ENCODE measurements at regions not wholly inside any gene's neighbourhood (a gene's known extent, or its start where the extent isn't known, plus 50 kb on each side); places are given as distances from the start of the nearest gene placed in this dataset.

GRCh38 chr20:47872341-47872740, 87.1 kb upstream of the SULF2 start:
- no peak overlapping the region for H3K4me3 Mint-ChIP-seq
- H3K27me3 Mint-ChIP-seq (ENCODE audit: low read depth), result peaks cover 5% of the 10 kb centered on the region
- peaks cover 24% of the 10 kb centered on the region for H3K4me1 Mint-ChIP-seq
- TF ChIP-seq, protein P1, sequence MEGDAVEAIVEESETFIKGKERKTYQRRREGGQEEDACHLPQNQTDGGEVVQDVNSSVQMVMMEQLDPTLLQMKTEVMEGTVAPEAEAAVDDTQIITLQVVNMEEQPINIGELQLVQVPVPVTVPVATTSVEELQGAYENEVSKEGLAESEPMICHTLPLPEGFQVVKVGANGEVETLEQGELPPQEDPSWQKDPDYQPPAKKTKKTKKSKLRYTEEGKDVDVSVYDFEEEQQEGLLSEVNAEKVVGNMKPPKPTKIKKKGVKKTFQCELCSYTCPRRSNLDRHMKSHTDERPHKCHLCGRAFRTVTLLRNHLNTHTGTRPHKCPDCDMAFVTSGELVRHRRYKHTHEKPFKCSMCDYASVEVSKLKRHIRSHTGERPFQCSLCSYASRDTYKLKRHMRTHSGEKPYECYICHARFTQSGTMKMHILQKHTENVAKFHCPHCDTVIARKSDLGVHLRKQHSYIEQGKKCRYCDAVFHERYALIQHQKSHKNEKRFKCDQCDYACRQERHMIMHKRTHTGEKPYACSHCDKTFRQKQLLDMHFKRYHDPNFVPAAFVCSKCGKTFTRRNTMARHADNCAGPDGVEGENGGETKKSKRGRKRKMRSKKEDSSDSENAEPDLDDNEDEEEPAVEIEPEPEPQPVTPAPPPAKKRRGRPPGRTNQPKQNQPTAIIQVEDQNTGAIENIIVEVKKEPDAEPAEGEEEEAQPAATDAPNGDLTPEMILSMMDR (conservative IDR thresholded peaks at IDR 0.05), result no peak
- no peaks in the 10 kb centered on the region for H3K36me3 Mint-ChIP-seq (ENCODE audit: low read depth)
- H3K27ac Mint-ChIP-seq (ENCODE audit: unreplicated experiment), result no peak overlapping the region
- no peaks in the 10 kb centered on the region for H3K9me3 Mint-ChIP-seq
- no peak for DNase-seq (ENCODE audit: low read depth, low spot score)

DNA sequence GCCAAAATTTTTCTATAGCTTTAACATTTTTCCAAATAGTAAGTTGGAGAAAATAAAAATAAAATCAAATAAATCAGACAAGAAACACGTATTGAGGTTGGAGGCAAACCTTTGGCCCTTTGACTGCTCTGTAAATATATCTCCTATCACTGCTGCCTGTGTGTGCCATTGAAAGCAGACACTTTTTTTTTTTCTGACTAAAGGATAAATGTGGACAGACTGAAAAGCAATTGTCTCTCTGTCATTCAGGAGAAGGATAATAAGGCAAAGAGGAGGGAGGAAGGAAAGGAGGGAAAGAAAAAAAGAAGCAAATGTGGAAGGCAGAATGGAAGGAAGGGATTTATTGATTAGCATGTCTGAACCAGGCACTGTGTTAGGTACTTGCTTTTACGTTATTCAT, 85.2 kb upstream of the SULF2 start:
- TF ChIP-seq, protein P1 (conservative IDR thresholded peaks at IDR 0.05), result no peak
- Mint-ChIP-seq H3K27me3 (ENCODE audit: low read depth) (no peaks in the 10 kb centered on the region), H3K36me3 (ENCODE audit: low read depth) (no peaks in the 10 kb centered on the region), H3K27ac (ENCODE audit: unreplicated experiment) (no peak overlapping the region), H3K9me3 (no peaks in the 10 kb centered on the region), H3K4me3 (no peak overlapping the region), H3K4me1 (peaks cover 8% of the 10 kb centered on the region)
- no peak for DNase-seq (ENCODE audit: low read depth, low spot score)

- H3K27me3 Mint-ChIP-seq (ENCODE audit: low read depth), result no peaks in the 10 kb centered on the region
- peaks cover 4% of the 10 kb centered on the region for H3K4me1 Mint-ChIP-seq
- no peak overlapping the region for H3K27ac Mint-ChIP-seq (ENCODE audit: unreplicated experiment)
- TF ChIP-seq, protein P1 (conservative IDR thresholded peaks at IDR 0.05), result no peak
- DNase-seq (ENCODE audit: low read depth, low spot score), result no peak
- no peaks in the 10 kb centered on the region for H3K36me3 Mint-ChIP-seq (ENCODE audit: low read depth)
- no peaks in the 10 kb centered on the region for H3K9me3 Mint-ChIP-seq
- no peak overlapping the region for H3K4me3 Mint-ChIP-seq
Observed at GRCh38 chr20:47868744-47869143, 83.5 kb upstream of the SULF2 start.

DNA sequence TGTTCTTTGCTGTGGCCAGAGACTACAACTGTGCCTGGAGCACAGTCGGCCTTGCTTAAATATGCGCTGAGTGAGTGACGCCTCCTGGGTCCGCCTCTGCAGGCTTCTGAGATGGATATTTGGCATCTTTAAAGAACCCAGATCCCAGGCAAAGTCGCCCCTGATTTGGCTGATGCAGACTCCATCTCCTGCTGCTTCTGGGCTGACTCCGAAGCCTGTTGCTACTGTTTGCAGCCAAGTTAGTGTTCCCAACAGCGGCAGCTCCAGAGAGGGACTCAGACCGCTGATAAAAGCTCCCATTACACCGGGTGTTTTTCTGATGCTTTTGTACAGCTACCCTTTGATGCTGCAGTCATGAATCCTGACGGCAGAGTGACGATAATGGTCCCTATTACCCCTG, 83.0 kb upstream of the SULF2 start:
- H3K27me3 Mint-ChIP-seq (ENCODE audit: low read depth), result no peaks in the 10 kb centered on the region
- TF ChIP-seq, protein P1 (conservative IDR thresholded peaks at IDR 0.05), result no peak
- H3K27ac Mint-ChIP-seq (ENCODE audit: unreplicated experiment), result no peak overlapping the region
- H3K4me1 Mint-ChIP-seq, result peaks cover 4% of the 10 kb centered on the region
- H3K36me3 Mint-ChIP-seq (ENCODE audit: low read depth), result no peaks in the 10 kb centered on the region
- no peaks in the 10 kb centered on the region for H3K9me3 Mint-ChIP-seq
- no peak for DNase-seq (ENCODE audit: low read depth, low spot score)
- H3K4me3 Mint-ChIP-seq, result no peak overlapping the region

GRCh38 chr20:47867831-47868230, 82.5 kb upstream of the SULF2 start:
- H3K9me3 Mint-ChIP-seq, result no peaks in the 10 kb centered on the region
- H3K36me3 Mint-ChIP-seq (ENCODE audit: low read depth), result no peaks in the 10 kb centered on the region
- H3K4me1 Mint-ChIP-seq, result peaks cover 4% of the 10 kb centered on the region
- no peak for DNase-seq (ENCODE audit: low read depth, low spot score)
- TF ChIP-seq, protein P1 (conservative IDR thresholded peaks at IDR 0.05), result no peak
- no peak overlapping the region for H3K27ac Mint-ChIP-seq (ENCODE audit: unreplicated experiment)
- H3K27me3 Mint-ChIP-seq (ENCODE audit: low read depth), result no peaks in the 10 kb centered on the region
- H3K4me3 Mint-ChIP-seq, result no peak overlapping the region

- TF ChIP-seq, protein P1 (conservative IDR thresholded peaks at IDR 0.05), result no peak
- H3K4me3 Mint-ChIP-seq, result no peak overlapping the region
- H3K4me1 Mint-ChIP-seq, result peaks cover 4% of the 10 kb centered on the region
- no peaks in the 10 kb centered on the region for H3K36me3 Mint-ChIP-seq (ENCODE audit: low read depth)
- no peaks in the 10 kb centered on the region for H3K9me3 Mint-ChIP-seq
- H3K27me3 Mint-ChIP-seq (ENCODE audit: low read depth), result no peaks in the 10 kb centered on the region
- no peak for DNase-seq (ENCODE audit: low read depth, low spot score)
- no peak overlapping the region for H3K27ac Mint-ChIP-seq (ENCODE audit: unreplicated experiment)
Observed at GRCh38 chr20:47866480-47866879, 81.2 kb upstream of the SULF2 start.
